GM12878 (cell line): ENCODE measurements at regions not wholly inside any gene's neighbourhood (a gene's known extent, or its start where the extent isn't known, plus 50 kb on each side); places are given as distances from the start of the nearest gene placed in this dataset.

Source experiments
- ATAC-seq: fragments of 200-7000 bp; cut with Tn5 transposase; 3 replicates; pipeline ENCODE4 v1.9.1; 2020; ENCODE audit warnings: mild to moderate bottlenecking, moderate library complexity
- BruUV-seq: library from RNA; stranded (reverse); fragments of 400-500 nt; replicated peaks from 2 replicates; lab custom pipeline; 2021; lab: Mats Ljungman, UMichigan
- CTCF ChIA-PET: fragments of 300-600 bp; sonication (Branson Sonifier 250); formaldehyde crosslinking; extraction: SDS; loops from one replicate; lab custom pipeline; 2021; ENCODE audit warnings: inconsistent platforms; lab: Yijun Ruan, JAX
- POLR2A ChIA-PET: fragments of 350-600 bp; formaldehyde crosslinking; extraction: SDS; loops from one replicate; lab custom pipeline; 2021; ENCODE audit warnings: inconsistent platforms; lab: Charles Lee
- RAD21 ChIA-PET: fragments of 300-600 bp; sonication (Branson Sonifier 250); formaldehyde crosslinking; loops from one replicate; lab custom pipeline; 2023; ENCODE audit warnings: antibody characterized with exemption; ENCODE audit not compliant: unreplicated experiment; lab: Charles Lee
- SMC1A ChIA-PET: fragments of 300-600 bp; sonication (Branson Sonifier 250); formaldehyde crosslinking; loops from one replicate; lab custom pipeline; 2023; ENCODE audit not compliant: unreplicated experiment, uncharacterized antibody; lab: Charles Lee
- DNase-seq: peaks from one replicate; pipeline ENCODE4 v3.0.0-alpha.2; 2011; ENCODE audit warnings: low read depth, low spot score
- FAIRE-seq: peaks from 3 replicates; lab custom pipeline; 2011; peaks lifted over from hg19 to GRCh38; lab: Jason Lieb, UNC
- H2AFZ ChIP-seq: 2 replicates; pipeline ENCODE4 v1.6.0; 2011; ENCODE audit warnings: low read depth, low read length, control low read depth; ENCODE audit not compliant: control insufficient read depth
- H3K27ac ChIP-seq: 2 replicates; pipeline ENCODE4 v1.5.1; 2011; ENCODE audit warnings: control low read depth; ENCODE audit not compliant: control insufficient read depth, insufficient read depth
- H3K27me3 ChIP-seq, 2 experiments: replicated peaks in 1 of 2; 2 replicates each; pipeline versions ENCODE4 v1.6.0 to v1.6.1; 2011; ENCODE audit warnings: low read length in 1 of 2; ENCODE audit not compliant: control insufficient read depth in 2 of 2, insufficient read depth in 2 of 2
- H3K36me3 ChIP-seq, 2 experiments: 2 replicates each; pipeline ENCODE4 v1.5.1; 2011; ENCODE audit warnings: low read length in 1 of 2; ENCODE audit not compliant: control insufficient read depth in 2 of 2, insufficient read depth in 2 of 2
- H3K4me1 ChIP-seq: 2 replicates; pipeline ENCODE4 v1.6.1; 2011; ENCODE audit warnings: mild to moderate bottlenecking, low read length, moderate library complexity, mixed read lengths; ENCODE audit not compliant: control insufficient read depth, insufficient read depth
- H3K4me2 ChIP-seq: 2 replicates; pipeline ENCODE4 v1.6.0; 2011; ENCODE audit warnings: control low read depth; ENCODE audit not compliant: control insufficient read depth, insufficient read depth
- H3K4me3 ChIP-seq: fragments of 200-600 bp; sonication (generic); 2 replicates; pipeline ENCODE4 v1.5.1; 2016
- H3K79me2 ChIP-seq: 2 replicates; pipeline ENCODE4 v1.6.0; 2011; ENCODE audit warnings: low read length; ENCODE audit not compliant: control insufficient read depth, insufficient read depth
- H3K9ac ChIP-seq: 2 replicates; pipeline ENCODE4 v1.8.0; 2011; ENCODE audit warnings: low read length, control low read depth, mixed read lengths; ENCODE audit not compliant: control insufficient read depth, insufficient read depth
- H3K9me3 ChIP-seq: replicated peaks from 3 replicates; pipeline ENCODE4 v1.5.1; 2011; ENCODE audit warnings: mild to moderate bottlenecking, low read length; ENCODE audit not compliant: control insufficient read depth, insufficient read depth
- H4K20me1 ChIP-seq: 2 replicates; pipeline ENCODE4 v1.6.0; 2011; ENCODE audit not compliant: control insufficient read depth, insufficient read depth
- GATAD2B ChIP-seq: fragments of 450-650 bp; conservative IDR thresholded peaks from 2 replicates; pipeline ENCODE4 v1.6.1; 2017; ENCODE audit warnings: low read depth, mild to moderate bottlenecking, moderate library complexity
- HDAC2 ChIP-seq: fragments of 200-600 bp; sonication (generic); IDR thresholded peaks from 2 replicates; pipeline ENCODE4 v1.6.1; 2017
- RELA ChIP-seq: fragments of 450-650 bp; IDR thresholded peaks from 2 replicates; pipeline ENCODE4 v1.8.0; 2014; ENCODE audit warnings: borderline replicate concordance; ENCODE audit not compliant: partially characterized antibody
- SREBF2 ChIP-seq: IDR thresholded peaks from 2 replicates; pipeline ENCODE4 v1.6.1; 2012; ENCODE audit warnings: mild to moderate bottlenecking, low read length
- WGBS: methylation state at CpG from one replicate; pipeline ENCODE4 v1.1.6; 2016; ENCODE audit warnings: low lambda C conversion rate; ENCODE audit not compliant: insufficient replicate concordance, insufficient coverage; ENCODE audit errors: missing lambda C conversion rate; 5-methylcytosine and 5-hydroxymethylcytosine counted together
- in situ Hi-C: fragments of 300-500 bp; cut with MboI; formaldehyde crosslinking; loops from 9 replicates; pipeline ENCODE4 v1.14.3; 2018; ENCODE audit warnings: mixed read lengths
- intact Hi-C: fragments of 100-400 bp; cut with micrococcal nuclease; formaldehyde crosslinking; loops from one replicate; pipeline ENCODE4 v1.14.2; 2022; ENCODE audit not compliant: unreplicated experiment
- TF ChIP-seq, protein P1 (sequence below): fragments of 450-650 bp; IDR thresholded peaks from 2 replicates; pipeline ENCODE4 v1.6.1; 2018; ENCODE audit warnings: borderline replicate concordance, mild to moderate bottlenecking; ENCODE audit not compliant: partially characterized antibody
- TF ChIP-seq, protein P2 (sequence below): fragments of 450-650 bp; formaldehyde crosslinking; IDR thresholded peaks from 2 replicates; pipeline ENCODE4 v1.4.0; 2022; ENCODE audit warnings: mild to moderate bottlenecking, moderate library complexity
- TF ChIP-seq, protein P3 (sequence below): fragments of 450-650 bp; IDR thresholded peaks from 2 replicates; pipeline ENCODE4 v1.6.1; 2017; ENCODE audit warnings: mild to moderate bottlenecking, low read depth, inconsistent platforms; ENCODE audit not compliant: poor library complexity, severe bottlenecking

DNA sequence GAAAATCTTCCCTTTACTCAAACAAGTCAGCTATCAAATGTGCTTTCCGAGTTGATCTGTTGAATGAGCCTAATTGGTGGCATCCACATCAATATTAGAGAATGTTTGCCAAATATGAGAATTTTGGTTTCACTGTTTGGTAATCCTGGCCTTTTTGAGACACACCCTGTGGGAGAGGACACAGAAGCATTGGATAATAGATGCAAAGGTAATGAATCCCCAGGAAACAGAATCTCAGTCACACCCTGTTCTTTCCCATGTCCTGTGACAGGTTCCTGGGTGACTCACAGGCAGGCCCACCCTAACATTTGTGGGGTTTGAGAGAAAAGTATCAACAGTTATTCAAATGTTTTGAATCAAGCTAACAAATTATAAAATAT, 99.8 kb upstream of the PELI1 start (continued):
- TF ChIP-seq, protein P1, sequence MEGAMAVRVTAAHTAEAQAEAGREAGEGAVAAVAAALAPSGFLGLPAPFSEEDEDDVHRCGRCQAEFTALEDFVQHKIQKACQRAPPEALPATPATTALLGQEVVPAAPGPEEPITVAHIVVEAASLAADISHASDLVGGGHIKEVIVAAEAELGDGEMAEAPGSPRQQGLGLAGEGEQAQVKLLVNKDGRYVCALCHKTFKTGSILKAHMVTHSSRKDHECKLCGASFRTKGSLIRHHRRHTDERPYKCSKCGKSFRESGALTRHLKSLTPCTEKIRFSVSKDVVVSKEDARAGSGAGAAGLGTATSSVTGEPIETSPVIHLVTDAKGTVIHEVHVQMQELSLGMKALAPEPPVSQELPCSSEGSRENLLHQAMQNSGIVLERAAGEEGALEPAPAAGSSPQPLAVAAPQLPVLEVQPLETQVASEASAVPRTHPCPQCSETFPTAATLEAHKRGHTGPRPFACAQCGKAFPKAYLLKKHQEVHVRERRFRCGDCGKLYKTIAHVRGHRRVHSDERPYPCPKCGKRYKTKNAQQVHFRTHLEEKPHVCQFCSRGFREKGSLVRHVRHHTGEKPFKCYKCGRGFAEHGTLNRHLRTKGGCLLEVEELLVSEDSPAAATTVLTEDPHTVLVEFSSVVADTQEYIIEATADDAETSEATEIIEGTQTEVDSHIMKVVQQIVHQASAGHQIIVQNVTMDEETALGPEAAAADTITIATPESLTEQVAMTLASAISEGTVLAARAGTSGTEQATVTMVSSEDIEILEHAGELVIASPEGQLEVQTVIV: no peak

DNA sequence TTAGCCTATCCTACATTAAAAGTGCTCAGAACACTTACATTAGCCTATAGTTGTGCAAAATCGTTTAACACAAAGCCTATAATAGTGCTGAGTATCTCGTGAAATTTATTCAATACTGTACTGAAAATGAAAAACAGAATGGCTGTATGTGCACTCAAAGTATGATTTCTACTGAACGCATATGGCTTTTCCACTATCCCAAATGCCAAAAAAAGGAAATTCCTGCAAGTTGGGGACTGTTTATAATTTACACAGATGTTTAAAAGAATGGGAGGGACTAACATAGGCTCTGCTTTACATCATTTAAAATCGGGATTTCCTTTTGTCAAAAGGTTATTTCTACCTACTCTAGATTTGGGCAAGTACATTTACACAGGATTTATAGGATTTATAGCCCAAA, 101.4 kb upstream of the PELI1 start:
- no peak overlapping the region for H3K27ac ChIP-seq
- ChIA-PET RAD21 (no interaction called here), SMC1A (interaction anchor here (1.7 kb wide), 1 partner anchor 11 kb away, joined by 5 read pairs; no protein-coding TSS in a partner anchor)
- H3K4me3 ChIP-seq: no peak overlapping the region
- no peaks in the 10 kb centered on the region for H3K36me3 ChIP-seq
- TF ChIP-seq, protein P1: no peak
- TF ChIP-seq SREBF2 (no peak), RELA (no peak), GATAD2B (no peak), HDAC2 (no peak)
- TF ChIP-seq, protein P2, sequence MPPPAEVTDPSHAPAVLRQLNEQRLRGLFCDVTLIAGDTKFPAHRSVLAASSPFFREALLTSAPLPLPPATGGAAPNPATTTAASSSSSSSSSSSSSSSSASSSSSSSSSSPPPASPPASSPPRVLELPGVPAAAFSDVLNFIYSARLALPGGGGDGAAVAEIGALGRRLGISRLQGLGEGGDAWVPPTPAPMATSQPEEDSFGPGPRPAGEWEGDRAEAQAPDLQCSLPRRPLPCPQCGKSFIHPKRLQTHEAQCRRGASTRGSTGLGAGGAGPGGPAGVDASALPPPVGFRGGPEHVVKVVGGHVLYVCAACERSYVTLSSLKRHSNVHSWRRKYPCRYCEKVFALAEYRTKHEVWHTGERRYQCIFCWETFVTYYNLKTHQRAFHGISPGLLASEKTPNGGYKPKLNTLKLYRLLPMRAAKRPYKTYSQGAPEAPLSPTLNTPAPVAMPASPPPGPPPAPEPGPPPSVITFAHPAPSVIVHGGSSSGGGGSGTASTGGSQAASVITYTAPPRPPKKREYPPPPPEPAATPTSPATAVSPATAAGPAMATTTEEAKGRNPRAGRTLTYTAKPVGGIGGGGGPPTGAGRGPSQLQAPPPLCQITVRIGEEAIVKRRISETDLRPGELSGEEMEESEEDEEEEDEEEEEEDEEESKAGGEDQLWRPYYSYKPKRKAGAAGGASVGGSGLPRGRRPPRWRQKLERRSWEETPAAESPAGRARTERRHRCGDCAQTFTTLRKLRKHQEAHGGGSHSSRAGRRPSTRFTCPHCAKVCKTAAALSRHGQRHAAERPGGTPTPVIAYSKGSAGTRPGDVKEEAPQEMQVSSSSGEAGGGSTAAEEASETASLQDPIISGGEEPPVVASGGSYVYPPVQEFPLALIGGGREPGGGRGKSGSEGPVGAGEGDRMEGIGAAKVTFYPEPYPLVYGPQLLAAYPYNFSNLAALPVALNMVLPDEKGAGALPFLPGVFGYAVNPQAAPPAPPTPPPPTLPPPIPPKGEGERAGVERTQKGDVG (CRISPR knock-in tag): no peak
- TF ChIP-seq, protein P3, sequence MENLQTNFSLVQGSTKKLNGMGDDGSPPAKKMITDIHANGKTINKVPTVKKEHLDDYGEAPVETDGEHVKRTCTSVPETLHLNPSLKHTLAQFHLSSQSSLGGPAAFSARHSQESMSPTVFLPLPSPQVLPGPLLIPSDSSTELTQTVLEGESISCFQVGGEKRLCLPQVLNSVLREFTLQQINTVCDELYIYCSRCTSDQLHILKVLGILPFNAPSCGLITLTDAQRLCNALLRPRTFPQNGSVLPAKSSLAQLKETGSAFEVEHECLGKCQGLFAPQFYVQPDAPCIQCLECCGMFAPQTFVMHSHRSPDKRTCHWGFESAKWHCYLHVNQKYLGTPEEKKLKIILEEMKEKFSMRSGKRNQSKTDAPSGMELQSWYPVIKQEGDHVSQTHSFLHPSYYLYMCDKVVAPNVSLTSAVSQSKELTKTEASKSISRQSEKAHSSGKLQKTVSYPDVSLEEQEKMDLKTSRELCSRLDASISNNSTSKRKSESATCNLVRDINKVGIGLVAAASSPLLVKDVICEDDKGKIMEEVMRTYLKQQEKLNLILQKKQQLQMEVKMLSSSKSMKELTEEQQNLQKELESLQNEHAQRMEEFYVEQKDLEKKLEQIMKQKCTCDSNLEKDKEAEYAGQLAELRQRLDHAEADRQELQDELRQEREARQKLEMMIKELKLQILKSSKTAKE: no peak
- TF ChIP-seq, all 136 proteins: peak for 0
- Histone ChIP-seq H3K27me3 (no peaks in the 10 kb centered on the region), H3K4me2 (no peak overlapping the region), H3K9me3 (peaks cover 1% of the 10 kb centered on the region; the same call in 2 of the 3 replicates), H3K79me2 (no peaks in the 10 kb centered on the region), H4K20me1 (no peaks in the 10 kb centered on the region), H3K9ac (no peak overlapping the region), H2AFZ (no peak overlapping the region), H3K4me1 (no peaks in the 10 kb centered on the region)
- ATAC-seq (no peak), FAIRE-seq (no peak), DNase-seq (no peak)
- intact Hi-C loops (no loop called here), in situ Hi-C loops (no loop called here)
- BruUV-seq: no TSS peak
- 72% methylated on average over 4 of the region's 4 CpGs for WGBS
- ChIA-PET POLR2A (no interaction called here), CTCF (interaction anchor here (0.7 kb wide), 1 partner anchor 23 kb away, joined by 4 read pairs; no protein-coding TSS in a partner anchor)
